MM.1S (cell line): ENCODE measurements at regions not wholly inside any gene's neighbourhood (a gene's known extent, or its start where the extent isn't known, plus 50 kb on each side); places are given as distances from the start of the nearest gene placed in this dataset.

Source experiments
- DNase-seq: peaks from one replicate; pipeline ENCODE4 v3.0.0-alpha.2; 2015
- H2AFZ ChIP-seq: fragments of 300-600 bp; sonication (generic); 2 replicates; pipeline ENCODE4 v1.6.0; 2016; ENCODE audit warnings: antibody characterized with exemption, low read length
- H3F3A ChIP-seq: fragments of 300-600 bp; sonication (generic); 2 replicates; pipeline ENCODE4 v1.6.1; 2016; ENCODE audit warnings: mild to moderate bottlenecking, antibody characterized with exemption, low read length, moderate library complexity, mixed read lengths; ENCODE audit not compliant: insufficient read depth
- H3K27ac ChIP-seq: fragments of 300-600 bp; sonication (generic); 2 replicates; pipeline ENCODE4 v1.5.1; 2016; ENCODE audit warnings: mild to moderate bottlenecking, low read length
- H3K27me3 ChIP-seq: fragments of 300-600 bp; sonication (generic); replicated peaks from 2 replicates; pipeline ENCODE4 v1.6.0; 2016; ENCODE audit warnings: low read length; ENCODE audit not compliant: insufficient read depth
- H3K36me3 ChIP-seq: fragments of 300-600 bp; sonication (generic); replicated peaks from 2 replicates; pipeline ENCODE4 v1.6.1; 2016; ENCODE audit warnings: mild to moderate bottlenecking, low read length, mixed read lengths; ENCODE audit not compliant: insufficient read depth
- H3K4me1 ChIP-seq: fragments of 300-600 bp; sonication (generic); 2 replicates; pipeline ENCODE4 v1.6.1; 2016; ENCODE audit warnings: low read length, mixed read lengths
- H3K4me2 ChIP-seq: fragments of 300-600 bp; sonication (generic); 2 replicates; pipeline ENCODE4 v1.6.0; 2016; ENCODE audit warnings: low read depth, low read length
- H3K4me3 ChIP-seq: fragments of 300-600 bp; sonication (generic); 2 replicates; pipeline ENCODE4 v1.5.1; 2016; ENCODE audit warnings: low read length, mixed read lengths
- H3K79me2 ChIP-seq: fragments of 300-600 bp; sonication (generic); 2 replicates; pipeline ENCODE4 v1.6.1; 2016; ENCODE audit warnings: mixed run types, low read length, mixed read lengths
- H3K9ac ChIP-seq: fragments of 300-600 bp; sonication (generic); 2 replicates; pipeline ENCODE4 v1.6.1; 2016; ENCODE audit warnings: low read length, mixed read lengths
- H3K9me2 ChIP-seq: fragments of 300-600 bp; sonication (generic); replicated peaks from 2 replicates; pipeline ENCODE4 v1.6.1; 2016; ENCODE audit warnings: mild to moderate bottlenecking, low read length, mixed read lengths; ENCODE audit not compliant: insufficient read depth
- H3K9me3 ChIP-seq: fragments of 300-600 bp; sonication (generic); replicated peaks from 2 replicates; pipeline ENCODE4 v1.6.1; 2016; ENCODE audit warnings: mild to moderate bottlenecking, low read length, mixed read lengths; ENCODE audit not compliant: insufficient read depth
- H4K20me1 ChIP-seq: fragments of 300-600 bp; sonication (generic); 2 replicates; pipeline ENCODE4 v1.6.1; 2016; ENCODE audit warnings: mild to moderate bottlenecking, low read length, moderate library complexity, mixed read lengths; ENCODE audit not compliant: insufficient read depth
- CTCF ChIP-seq: fragments of 300-600 bp; sonication (generic); IDR thresholded peaks from 2 replicates; pipeline ENCODE4 v1.5.1; 2016; ENCODE audit warnings: antibody characterized with exemption, low read length, mixed read lengths
- EZH2 ChIP-seq: fragments of 300-600 bp; sonication (generic); optimal IDR thresholded peaks from 2 replicates; pipeline ENCODE3; 2017; ENCODE audit warnings: low read depth, mild to moderate bottlenecking, antibody characterized with exemption, low read length, mixed read lengths
- EZH2phosphoT487 ChIP-seq: fragments of 300-600 bp; sonication (generic); IDR thresholded peaks from 2 replicates; pipeline ENCODE4 v1.6.1; 2018; ENCODE audit warnings: antibody characterized with exemption, low read length

DNA sequence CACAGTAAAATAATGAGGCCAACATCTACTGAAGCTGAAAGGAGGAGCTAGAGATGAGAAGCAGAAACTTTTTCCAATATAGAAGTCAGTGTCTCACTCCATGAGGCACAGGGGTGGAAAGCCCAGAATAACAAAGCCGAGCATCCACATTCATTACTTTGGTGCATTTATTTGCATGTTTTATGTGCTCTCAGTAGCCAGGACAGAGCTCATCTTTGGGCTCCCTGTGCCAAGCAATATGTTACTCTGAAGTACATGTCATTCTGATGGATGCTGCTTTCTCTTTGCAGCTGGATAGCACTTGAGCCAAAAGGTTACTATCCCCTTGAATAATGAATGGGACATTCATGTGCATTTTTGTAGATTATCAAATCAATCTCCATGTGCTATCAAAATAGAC, 338.6 kb upstream of the SOX11 start:
- Histone ChIP-seq H3K79me2 (no peaks in the 10 kb centered on the region), H3K36me3 (no peaks in the 10 kb centered on the region), H3K9me3 (no peaks in the 10 kb centered on the region), H3K4me1 (no peaks in the 10 kb centered on the region), H3F3A (no peaks in the 10 kb centered on the region), H3K9ac (no peak overlapping the region), H3K4me3 (no peak overlapping the region), H3K9me2 (no peaks in the 10 kb centered on the region), H4K20me1 (no peaks in the 10 kb centered on the region), H3K4me2 (no peak overlapping the region), H2AFZ (no peak overlapping the region), H3K27ac (no peak overlapping the region), H3K27me3 (no peaks in the 10 kb centered on the region)
- no peak for DNase-seq
- TF ChIP-seq EZH2phosphoT487 (no peak), CTCF (no peak), EZH2 (no peak)

DNA sequence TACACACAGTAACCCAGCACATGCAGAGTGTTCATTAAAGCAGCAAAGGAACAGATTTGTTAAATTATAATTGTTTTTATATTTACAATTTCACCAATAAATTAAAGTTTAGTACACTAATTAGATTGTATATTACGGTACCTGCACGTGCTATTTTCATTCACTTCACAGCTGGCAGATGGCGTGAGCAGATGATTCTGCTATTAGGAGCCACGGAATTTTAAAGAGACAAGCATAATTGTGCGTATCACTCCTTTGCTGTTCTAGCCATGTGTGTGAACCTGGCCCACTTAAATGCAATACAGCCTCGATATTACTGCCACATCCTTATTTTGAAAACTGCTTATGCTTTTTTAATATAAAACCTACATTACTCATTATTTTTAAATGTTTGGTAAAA, 332.8 kb upstream of the SOX11 start:
- Histone ChIP-seq H3K4me2 (no peak overlapping the region), H3K4me1 (no peaks in the 10 kb centered on the region), H3K27ac (no peak overlapping the region), H3K79me2 (no peaks in the 10 kb centered on the region), H3K9ac (no peak overlapping the region), H3K36me3 (no peaks in the 10 kb centered on the region), H2AFZ (no peak overlapping the region), H3K9me3 (no peaks in the 10 kb centered on the region), H4K20me1 (no peaks in the 10 kb centered on the region), H3K27me3 (no peaks in the 10 kb centered on the region), H3K9me2 (no peaks in the 10 kb centered on the region), H3K4me3 (no peak overlapping the region), H3F3A (no peaks in the 10 kb centered on the region)
- DNase-seq, result no peak
- TF ChIP-seq EZH2 (no peak), EZH2phosphoT487 (no peak), CTCF (no peak)

DNA sequence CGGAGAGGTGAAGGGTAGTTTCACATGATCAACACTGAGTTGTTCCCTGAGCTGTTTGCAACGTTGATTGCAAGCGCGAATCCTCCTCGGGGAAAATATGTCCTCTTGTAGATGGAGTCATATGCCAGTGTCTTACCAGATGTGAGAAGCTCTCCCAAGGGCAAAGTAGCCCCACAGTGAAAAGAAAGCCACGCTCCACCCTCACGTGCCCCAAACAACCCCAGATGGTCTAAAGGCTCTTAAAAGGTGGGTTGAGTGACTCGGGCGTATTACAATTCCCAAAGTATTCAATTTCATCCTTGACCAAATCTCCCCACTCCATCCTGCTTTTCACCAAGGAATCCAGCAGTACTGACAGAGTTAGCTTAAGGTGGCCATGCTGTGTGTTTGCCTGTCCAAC, 332.1 kb upstream of the SOX11 start:
- H3F3A ChIP-seq, result no peaks in the 10 kb centered on the region
- no peak for TF ChIP-seq CTCF
- TF ChIP-seq EZH2, result no peak
- TF ChIP-seq EZH2phosphoT487, result no peak
- H2AFZ ChIP-seq, result no peak overlapping the region
- no peaks in the 10 kb centered on the region for H4K20me1 ChIP-seq
- no peak overlapping the region for H3K4me2 ChIP-seq
- no peak overlapping the region for H3K27ac ChIP-seq
- H3K4me1 ChIP-seq, result no peaks in the 10 kb centered on the region
- no peaks in the 10 kb centered on the region for H3K79me2 ChIP-seq
- no peak for DNase-seq
- H3K9ac ChIP-seq, result no peak overlapping the region
- no peaks in the 10 kb centered on the region for H3K27me3 ChIP-seq
- H3K9me2 ChIP-seq, result no peaks in the 10 kb centered on the region
- H3K4me3 ChIP-seq, result no peak overlapping the region
- H3K36me3 ChIP-seq, result no peaks in the 10 kb centered on the region
- no peaks in the 10 kb centered on the region for H3K9me3 ChIP-seq
